Renal cortex interstitium (tissue), 11 donors: ENCODE measurements at regions not wholly inside any gene's neighbourhood (a gene's known extent, or its start where the extent isn't known, plus 50 kb on each side); places are given as distances from the start of the nearest gene placed in this dataset.
"Not testable (repeated sequence)": the region's sequence is repeated elsewhere in the genome, so short reads cannot be mapped to it uniquely, and the experiment has no call there.

Source experiments
- DNase-seq, 11 donors: peaks; one replicate each; pipeline ENCODE4 v3.0.0-alpha.2; 2013; ENCODE audit warnings: low read depth in 9 of 11, low spot score in 4 of 11; ENCODE audit errors: extremely low read depth in 1 of 11

DNA sequence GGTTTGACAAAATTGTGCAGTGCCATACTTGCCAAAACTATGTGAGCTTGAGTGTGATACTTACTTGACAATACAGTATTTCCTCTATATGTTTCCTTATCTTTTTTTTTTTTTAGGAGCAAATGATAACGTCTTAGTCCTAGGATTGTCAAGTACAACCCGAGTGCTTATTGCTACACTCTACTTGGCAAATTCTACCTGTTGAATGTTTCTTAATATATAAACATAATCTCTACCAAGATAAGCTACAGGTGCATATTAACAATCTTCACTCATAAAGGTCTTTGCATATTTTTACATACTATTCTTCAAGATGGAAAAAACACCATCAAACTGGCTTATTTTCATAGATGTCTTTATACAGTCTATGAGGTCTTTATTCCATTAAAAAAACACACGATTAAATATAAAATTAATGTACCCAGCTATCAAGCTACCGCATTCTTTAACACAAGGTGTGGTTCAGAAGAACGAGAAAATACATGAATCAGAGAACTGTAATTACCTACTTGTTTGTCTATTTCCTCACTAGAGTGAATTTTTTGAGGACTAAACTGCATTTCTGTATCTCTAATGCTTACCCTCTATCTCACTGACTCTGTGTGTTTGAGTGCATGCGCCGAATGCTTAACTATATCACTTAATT lies 76.1 kb upstream of the PDSS1 start:
- no peak for DNase-seq

DNA sequence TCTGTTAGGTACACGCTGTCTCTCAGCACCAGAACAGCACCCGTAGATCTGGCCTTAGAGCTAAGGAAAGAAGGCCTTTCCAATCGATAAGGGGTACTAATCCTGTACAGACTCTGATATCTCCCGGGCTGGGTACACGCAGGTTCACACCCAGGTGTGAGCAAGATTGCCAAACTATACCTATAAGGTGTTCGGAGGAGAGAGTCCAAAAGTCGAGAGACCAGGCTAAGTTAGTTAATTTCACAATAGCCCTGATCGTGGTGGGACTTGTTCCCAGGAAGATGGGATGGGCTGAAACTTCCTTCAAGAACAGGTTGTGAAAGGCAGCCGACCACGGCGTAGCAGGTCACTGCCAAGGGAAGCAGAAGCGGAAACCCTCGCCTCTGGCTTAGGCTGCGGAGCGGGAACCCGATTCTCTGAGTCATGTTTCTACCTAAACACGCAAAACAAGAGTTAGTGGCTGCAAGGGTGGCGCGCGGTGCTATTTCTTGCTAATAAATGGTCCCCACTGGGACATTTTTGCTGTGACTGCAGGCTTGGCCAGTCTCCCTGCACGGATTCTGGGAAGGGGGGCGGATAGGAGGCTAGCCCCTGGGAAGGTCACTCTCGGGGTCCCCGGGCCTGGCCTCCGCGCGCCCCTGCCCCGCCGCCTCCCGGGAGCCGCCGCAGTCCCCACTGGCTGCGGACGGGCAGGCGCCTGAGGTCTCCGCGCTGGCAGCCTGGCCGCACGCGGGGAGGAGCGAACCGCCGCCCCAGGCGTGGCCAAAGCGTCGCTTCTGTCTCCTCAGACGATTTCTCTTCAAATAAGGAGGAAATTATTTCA lies 75.4 kb upstream of the PDSS1 start:
- DNase-seq, result peak in 8 of 11 donors; percentile 1 to 15 (median 7)

DNA sequence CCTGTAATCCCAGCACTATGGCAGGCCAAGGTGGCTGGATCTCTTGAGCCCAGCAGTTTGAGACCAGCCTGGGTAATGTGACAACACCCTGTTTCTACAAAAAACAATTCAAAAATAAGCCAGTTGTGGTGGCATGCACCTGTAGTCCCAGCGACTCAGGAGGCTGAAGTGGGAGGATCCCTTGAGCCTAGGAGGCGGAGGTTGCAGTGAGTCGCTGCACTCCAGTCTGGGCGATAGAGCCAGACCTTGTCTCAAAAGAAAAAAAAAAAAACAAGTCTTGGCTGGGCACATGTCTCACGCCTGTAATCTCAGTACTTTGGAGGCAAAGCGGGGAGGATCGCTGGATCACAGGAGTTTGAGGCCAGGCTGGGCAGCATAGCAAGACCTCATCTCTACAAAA lies 74.6 kb upstream of the PDSS1 start:
- no peak for DNase-seq

DNA sequence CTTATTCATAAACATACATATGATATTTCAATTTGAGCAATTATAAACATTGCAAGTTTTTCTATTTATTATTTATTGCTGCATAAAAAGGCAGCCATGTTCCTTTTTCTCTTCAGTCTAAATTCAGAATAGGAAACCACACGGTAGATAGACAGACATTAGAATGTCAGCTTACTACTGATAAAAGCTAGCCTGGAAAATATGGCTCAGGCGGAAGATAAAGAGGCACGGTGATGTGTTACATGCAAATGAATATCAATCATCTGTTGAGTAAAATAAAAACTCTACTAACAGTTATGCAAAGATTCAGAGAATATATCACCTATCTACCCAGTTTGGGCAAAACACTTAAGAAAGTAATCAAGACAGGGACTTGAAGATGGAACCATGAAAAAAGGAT lies 73.5 kb upstream of the PDSS1 start:
- no peak for DNase-seq

DNA sequence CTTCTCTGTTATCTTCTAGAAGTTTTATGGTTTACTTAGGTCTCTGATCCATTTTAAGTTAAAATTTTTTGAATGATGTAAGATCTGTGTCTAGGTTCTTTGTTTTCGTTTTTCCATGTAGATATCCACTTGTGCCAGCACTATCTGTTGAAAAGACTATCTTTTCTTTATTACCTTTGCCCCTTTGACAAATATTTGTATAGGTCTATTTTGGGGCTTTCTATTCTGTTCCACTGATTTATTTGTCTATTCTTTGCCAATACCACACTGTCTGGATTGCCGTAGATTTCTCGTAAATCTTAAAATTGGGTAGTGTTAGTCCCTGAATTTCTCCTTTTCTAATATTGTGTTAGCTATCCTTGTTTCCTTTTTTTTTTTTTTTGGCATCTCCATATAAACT lies 71.4 kb upstream of the PDSS1 start:
- no peak for DNase-seq

DNA sequence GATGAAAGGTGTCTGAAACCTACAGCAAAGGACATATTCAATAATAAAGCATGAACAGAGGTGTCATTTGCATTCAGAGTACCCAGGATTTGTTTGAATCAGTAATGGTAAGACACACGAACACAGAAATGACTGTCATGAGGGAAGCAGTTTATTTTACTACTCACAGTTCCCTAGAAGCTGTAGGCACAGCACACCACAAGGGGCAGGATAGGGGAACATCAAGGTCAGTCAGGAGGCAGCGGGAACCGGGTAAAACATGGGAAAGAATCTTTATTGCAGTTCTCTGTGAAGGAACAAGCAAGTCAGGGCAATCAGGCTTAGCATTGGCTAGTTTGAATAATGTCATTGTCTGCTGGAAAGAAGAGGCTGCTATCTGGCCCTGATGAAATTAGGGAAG lies 70.2 kb upstream of the PDSS1 start:
- no peak for DNase-seq

DNA sequence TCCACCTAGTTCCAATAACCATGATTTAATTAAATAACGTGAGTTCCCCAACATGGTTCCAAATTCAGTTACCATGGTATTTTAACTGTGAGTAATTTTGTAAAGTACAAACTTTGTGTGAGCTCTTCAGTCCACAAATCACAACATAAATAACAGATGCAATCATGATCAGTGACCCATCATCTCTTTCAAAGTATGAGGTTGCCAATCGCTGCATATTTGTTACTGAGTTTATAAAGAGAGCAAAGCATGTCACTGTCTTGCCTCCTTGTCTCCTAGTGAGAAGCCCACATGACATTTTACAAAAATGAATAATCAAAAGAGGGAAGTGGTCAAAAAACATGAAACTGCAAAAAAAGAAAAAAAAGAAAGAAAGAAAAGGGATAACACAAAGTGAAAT lies 69.1 kb upstream of the PDSS1 start:
- no peak for DNase-seq

DNA sequence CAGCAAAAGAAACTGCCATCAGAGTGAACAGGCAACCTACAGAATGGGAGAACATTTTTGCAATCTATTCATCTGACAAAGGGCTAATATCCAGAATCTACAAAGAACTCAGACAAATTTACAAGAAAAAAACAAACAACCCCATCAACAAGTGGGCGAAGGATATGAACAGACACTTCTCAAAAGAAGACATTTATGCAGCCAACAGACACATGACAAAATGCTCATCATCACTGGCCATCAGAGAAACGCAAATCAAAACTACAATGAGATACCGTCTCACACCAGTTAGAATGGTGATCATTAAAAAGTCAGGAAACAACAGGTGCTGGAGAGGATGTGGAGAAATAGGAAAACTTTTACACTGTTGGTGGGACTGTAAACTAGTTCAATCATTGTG lies 65.3 kb upstream of the PDSS1 start:
- not testable (repeated sequence) for DNase-seq

DNA sequence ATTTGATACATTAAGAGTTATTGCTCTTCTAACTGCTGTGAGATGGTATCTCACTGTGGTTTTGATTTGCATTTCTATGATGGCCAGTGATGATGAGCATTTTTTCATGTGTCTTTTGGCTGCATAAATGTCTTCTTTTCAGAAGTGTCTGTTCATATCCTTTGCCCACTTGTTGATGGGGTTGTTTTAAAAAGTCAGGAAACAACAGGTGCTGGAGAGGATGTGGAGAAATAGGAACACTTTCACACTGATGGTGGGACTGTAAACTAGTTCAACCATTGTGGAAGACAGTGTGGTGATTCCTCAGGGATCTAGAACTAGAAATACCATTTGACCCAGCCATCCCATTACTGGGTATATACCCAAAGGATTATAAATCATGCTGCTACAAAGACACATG lies 63.4 kb upstream of the PDSS1 start:
- not testable (repeated sequence) for DNase-seq

DNA sequence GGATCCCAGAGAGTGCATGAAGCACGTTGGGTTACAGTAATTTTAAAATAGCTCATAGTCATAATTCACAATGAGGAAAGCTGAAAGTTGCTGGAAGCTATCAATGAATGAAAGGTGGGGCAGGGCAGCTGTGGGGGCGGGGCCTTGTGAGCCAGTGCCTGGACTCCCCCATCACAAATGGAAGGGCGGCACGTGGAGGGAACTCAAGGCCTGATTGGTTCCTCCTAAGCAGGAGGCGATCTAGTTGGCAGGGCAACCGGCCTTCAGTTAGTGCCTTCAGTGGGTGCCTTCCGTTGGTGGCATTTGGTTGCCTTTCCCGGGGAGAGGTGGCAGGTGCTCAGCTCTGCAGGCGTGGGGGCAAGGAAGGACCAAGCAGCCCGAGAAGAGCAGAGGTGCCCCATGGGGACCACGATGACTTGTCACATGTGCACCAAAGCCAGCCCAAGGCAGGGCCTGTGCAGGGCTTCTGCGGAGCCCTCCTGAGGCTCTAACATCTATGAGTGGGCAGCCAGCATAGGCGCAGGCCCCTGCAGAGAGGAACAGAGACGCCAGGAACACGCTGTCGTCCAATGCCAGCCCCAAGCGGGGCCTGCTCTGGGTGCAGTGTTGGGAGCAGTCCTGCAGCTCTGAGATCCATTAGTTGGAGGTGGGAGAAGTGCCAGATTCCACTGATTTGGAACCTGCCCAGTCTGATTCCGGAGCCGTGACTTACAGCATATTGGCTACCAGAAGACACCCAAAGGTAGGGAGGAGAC lies 59.8 kb upstream of the PDSS1 start:
- DNase-seq, result no peak

DNA sequence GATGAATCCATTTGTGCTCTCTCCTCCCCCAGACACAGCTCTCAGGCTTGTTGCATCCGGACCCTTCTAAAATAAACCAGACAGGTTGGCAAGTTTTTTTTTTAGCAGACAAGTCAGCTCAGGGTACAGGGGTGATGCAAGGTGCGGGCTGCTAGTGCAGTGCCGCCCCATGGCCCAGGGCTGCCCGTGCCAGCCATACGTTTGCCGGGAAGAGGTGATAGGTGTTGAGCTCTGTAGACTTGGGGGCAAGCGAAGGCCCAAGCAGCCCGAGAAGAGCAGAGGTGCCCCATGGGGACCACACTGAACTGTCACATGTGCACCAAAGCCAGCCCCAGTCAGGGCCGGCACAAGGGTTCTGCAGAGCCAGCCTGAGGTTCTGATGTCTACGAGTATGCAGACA lies 57.1 kb upstream of the PDSS1 start:
- no peak for DNase-seq

DNA sequence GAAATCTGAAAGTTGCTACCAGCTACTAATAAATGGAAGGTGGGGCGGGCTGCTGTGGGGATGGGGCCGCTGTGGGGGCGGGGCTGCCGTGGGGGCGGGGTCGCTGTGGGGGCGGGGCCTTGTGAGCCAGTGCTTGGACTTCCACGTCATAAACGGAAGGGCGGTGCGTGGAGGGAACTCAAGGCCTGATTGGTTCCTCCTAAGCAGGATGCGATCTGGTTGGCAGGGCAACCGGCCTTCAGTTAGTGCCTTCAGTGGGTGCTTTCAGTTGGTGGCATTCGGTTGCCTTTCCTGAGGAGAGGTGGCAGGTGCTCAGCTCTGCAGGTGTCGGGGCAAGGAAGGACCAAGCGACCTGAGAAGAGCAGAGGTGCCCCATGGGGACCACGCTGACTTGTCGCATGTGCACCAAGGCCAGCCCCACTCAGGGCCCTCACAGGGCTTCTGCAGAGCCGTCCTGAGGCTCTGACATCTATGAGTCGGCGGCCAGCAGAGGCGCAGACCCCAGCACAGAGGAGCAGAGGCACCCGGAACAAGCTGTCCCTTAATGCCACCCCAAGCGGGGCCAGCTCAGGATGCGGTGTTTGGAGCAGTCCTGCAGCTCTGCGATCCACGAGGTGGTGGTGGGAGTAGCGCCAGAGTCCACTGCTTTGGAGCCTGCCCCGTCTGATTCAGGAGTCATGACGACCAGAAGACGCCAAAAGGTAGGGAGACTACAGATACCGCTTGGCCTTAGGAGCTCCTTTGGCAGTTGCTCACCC lies 54.4 kb upstream of the PDSS1 start:
- no peak for DNase-seq

DNA sequence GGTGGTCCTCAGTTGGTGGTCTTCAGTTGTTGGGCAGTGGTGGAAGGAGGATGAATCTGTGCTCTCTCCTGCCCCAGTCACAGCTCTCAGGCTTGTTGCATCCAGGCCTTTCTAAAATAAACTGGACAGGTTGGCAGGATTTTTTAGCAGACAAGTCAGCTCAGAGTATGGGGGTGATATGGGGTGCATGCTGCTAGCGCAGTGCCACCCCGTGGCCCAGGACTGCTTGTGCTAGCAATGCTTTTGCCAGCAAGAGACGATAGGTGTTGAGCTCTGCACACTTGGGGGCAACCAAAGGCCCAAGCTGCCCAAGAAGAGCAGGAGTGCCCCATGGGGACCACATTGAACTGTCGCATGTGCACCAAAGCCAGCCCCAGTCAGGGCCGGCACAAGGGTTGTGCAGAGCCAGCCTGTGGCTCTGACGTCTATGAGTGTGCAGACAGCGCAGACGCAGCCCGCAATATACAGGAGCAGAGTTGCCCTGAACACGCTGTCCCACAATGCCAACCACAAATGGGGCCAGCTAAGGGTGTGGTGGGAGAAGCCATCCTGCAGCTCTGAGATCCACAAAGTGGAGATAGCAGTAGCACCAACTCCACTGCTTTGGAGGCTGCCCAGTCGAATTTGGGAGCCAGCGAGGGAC lies 49.8 kb upstream of the PDSS1 start:
- no peak for DNase-seq
